Esophagus squamous epithelium (tissue), 4 donors: ENCODE measurements at regions not wholly inside any gene's neighbourhood (a gene's known extent, or its start where the extent isn't known, plus 50 kb on each side); places are given as distances from the start of the nearest gene placed in this dataset.

ENCODE experiments used
- POLR2A ChIP-seq, 4 donors: fragments of 450-650 bp; IDR thresholded peaks; one replicate each; pipeline ENCODE4 v1.6.1; 2017; ENCODE audit warnings: antibody characterized with exemption in 4 of 4, mild to moderate bottlenecking in 4 of 4, moderate library complexity in 3 of 4
- TF ChIP-seq, protein P1 (sequence below), 6 experiments: fragments of 450-650 bp in 4 of 6; fragments of 200-600 bp in 2 of 6; sonication (generic) in 2 of 6; IDR thresholded peaks; one replicate each; pipeline ENCODE4 v1.5.1; 2016 to 2019; ENCODE audit warnings: antibody characterized with exemption in 6 of 6, mild to moderate bottlenecking in 4 of 6, moderate library complexity in 4 of 6

DNA sequence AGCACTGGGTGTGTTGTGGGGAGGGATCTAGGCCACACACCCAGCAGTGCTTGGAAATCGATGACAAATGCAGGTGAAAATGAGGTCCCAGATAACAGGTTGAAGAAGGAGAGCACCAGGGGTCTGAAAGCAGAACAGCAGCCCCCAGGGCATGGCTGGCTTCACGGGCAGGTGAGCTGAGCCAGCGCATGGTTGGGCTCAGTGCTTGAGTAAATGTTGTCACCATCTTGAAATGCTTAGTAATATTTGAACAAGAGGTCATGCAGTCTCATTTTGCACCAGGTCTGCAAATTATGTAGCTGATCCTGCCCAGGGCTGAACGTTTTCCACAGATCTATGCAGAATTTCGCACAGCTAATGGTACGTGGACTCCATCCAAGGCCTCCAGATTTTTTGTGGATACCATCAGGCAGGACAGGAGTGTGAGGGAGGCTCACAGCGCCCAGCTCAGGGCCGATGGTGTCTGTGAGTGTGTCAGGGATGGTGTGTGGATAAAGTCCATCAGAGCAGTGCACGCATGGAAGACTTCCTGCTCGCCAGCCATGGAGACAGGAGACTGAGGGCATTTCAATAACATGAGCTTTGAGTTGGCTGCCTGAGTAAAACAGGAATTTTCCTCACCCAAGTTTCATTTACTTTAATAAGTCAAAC is 53.1 kb upstream of the SNX9 start:
- TF ChIP-seq, protein P1, sequence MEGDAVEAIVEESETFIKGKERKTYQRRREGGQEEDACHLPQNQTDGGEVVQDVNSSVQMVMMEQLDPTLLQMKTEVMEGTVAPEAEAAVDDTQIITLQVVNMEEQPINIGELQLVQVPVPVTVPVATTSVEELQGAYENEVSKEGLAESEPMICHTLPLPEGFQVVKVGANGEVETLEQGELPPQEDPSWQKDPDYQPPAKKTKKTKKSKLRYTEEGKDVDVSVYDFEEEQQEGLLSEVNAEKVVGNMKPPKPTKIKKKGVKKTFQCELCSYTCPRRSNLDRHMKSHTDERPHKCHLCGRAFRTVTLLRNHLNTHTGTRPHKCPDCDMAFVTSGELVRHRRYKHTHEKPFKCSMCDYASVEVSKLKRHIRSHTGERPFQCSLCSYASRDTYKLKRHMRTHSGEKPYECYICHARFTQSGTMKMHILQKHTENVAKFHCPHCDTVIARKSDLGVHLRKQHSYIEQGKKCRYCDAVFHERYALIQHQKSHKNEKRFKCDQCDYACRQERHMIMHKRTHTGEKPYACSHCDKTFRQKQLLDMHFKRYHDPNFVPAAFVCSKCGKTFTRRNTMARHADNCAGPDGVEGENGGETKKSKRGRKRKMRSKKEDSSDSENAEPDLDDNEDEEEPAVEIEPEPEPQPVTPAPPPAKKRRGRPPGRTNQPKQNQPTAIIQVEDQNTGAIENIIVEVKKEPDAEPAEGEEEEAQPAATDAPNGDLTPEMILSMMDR (IDR thresholded peaks at IDR 0.05), result no peak
- no peak for TF ChIP-seq POLR2A (IDR thresholded peaks at IDR 0.05)
